Heart left ventricle (tissue), 13 donors: ENCODE measurements at regions not wholly inside any gene's neighbourhood (a gene's known extent, or its start where the extent isn't known, plus 50 kb on each side); places are given as distances from the start of the nearest gene placed in this dataset.

Source experiments
- CTCF ChIP-seq, 12 donors: fragments of 200-600 bp; sonication (generic) in 4 of 12; IDR thresholded peaks; one replicate each; pipeline versions ENCODE4 v1.5.0 to v1.8.0; 2018 to 2022; ENCODE audit warnings: antibody characterized with exemption in 12 of 12, mild to moderate bottlenecking in 5 of 12
- POLR2A ChIP-seq, 2 donors: fragments of 450-650 bp; IDR thresholded peaks; one replicate each; pipeline ENCODE4 v1.6.1; 2017; ENCODE audit warnings: antibody characterized with exemption in 2 of 2, mild to moderate bottlenecking in 2 of 2, moderate library complexity in 2 of 2
- donor health status: ischemic (EF 13 %, LVEDD 7.1; RV severe dilation, severe dysfunction).
- donor health status: DM: no; HTN: yes; CAD: no.
- donor health status: DM: no; HTN: no; CAD: no.
- donor health status: ischemic (EF 25% LVEDD 6.9; RV normal size, moderate dysfunction).
- donor health status: ischemic (EF 25% LVEDD 5.7; RV mildly dilated, moderate dysfunction).
- donor health status: ischemic (EF 35%, LVEDD 5.7; RV mildly dilated, moderate dysfunction).
- donor health status: nonischemic (EF 11% LVEDD 7.7; RV severe dilation, severe dysfunction).
- donor health status: DM: yes; HTN: yes; CAD: no.
- donor health status: PGD.
- donor health status: ischemic (EF 29% LVEDD 5.4; RV normal size, mild dysfunction).
- donor health status: nonischemic (EF 23%, LVEDD 6.1; RV moderate dilation, normal function).

DNA sequence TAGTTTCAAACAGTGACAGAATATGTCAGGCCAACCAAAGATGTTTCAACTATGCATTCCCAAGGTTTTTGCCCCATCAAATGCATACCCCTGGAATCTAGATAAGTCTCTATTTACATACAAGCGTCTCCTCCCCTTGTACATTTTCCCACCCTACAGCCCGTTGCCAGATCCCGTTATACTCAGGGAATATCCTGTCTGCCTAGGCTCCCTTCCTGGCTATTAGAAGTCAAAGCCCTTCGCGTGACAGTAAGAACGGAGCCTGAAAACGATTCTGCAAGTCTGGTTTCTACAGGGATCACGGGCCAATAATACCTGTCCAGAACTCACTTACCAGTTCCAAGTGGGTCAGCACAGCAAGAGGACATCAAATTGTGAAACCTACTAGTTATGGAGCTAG lies 134.8 kb downstream of the LACC1 start:
- no peak for TF ChIP-seq CTCF (IDR thresholded peaks at IDR 0.05)
- no peak for TF ChIP-seq POLR2A (IDR thresholded peaks at IDR 0.05)
